Natural killer cell (primary cell): ENCODE measurements at regions not wholly inside any gene's neighbourhood (a gene's known extent, or its start where the extent isn't known, plus 50 kb on each side); places are given as distances from the start of the nearest gene placed in this dataset.

Source experiments
- ATAC-seq, 3 donors: fragments of 150-1000 bp in 2 of 3; fragments of 200-7000 bp in 1 of 3; cut with Tn5 transposase; 1 replicate in 1 of 3; 2 replicates in 2 of 3; pipeline ENCODE4 v1.10.0; 2021; ENCODE audit warnings: mild to moderate bottlenecking in 2 of 3, moderate library complexity in 2 of 3
- DNase-seq, 2 donors: peaks; one replicate each; pipeline versions ENCODE4 v3.0.0 to v3.0.0-alpha.2; 2013 to 2021; ENCODE audit warnings: mixed read lengths in 1 of 2
- H3K27ac ChIP-seq: one replicate; pipeline ENCODE4 v1.5.1; 2013; ENCODE audit warnings: mild to moderate bottlenecking, low read length
- H3K27me3 ChIP-seq: one replicate; pipeline ENCODE4 v1.6.1; 2013; ENCODE audit warnings: low read length; ENCODE audit not compliant: control insufficient read depth, insufficient read depth
- H3K36me3 ChIP-seq: one replicate; pipeline ENCODE4 v1.6.1; 2013; ENCODE audit warnings: low read length; ENCODE audit not compliant: control insufficient read depth, insufficient read depth
- H3K4me1 ChIP-seq: one replicate; pipeline ENCODE4 v1.6.1; 2013; ENCODE audit warnings: low read length; ENCODE audit not compliant: control insufficient read depth, insufficient read depth
- H3K4me3 ChIP-seq: one replicate; pipeline ENCODE4 v1.5.1; 2013; ENCODE audit warnings: low read length
- H3K9me3 ChIP-seq: one replicate; pipeline ENCODE4 v1.6.1; 2013; ENCODE audit warnings: low read length; ENCODE audit not compliant: control insufficient read depth, insufficient read depth
- H3K27ac Mint-ChIP-seq, 2 donors: one replicate each; pipeline ENCODE4 v1.8.0; 2022; ENCODE audit warnings: mild to moderate bottlenecking in 2 of 2, mixed read lengths in 2 of 2, moderate library complexity in 1 of 2
- H3K27me3 Mint-ChIP-seq, 2 donors: one replicate each; pipeline ENCODE4 v1.8.0; 2022; ENCODE audit warnings: low read depth in 2 of 2, mixed read lengths in 2 of 2
- H3K36me3 Mint-ChIP-seq: one replicate; pipeline ENCODE4 v1.8.0; 2022; ENCODE audit warnings: mixed read lengths
- H3K4me1 Mint-ChIP-seq, 2 donors: one replicate each; pipeline ENCODE4 v1.8.0; 2022; ENCODE audit warnings: mixed read lengths in 2 of 2
- H3K4me3 Mint-ChIP-seq: one replicate; pipeline ENCODE4 v1.8.0; 2022; ENCODE audit warnings: mild to moderate bottlenecking, moderate library complexity, mixed read lengths
- H3K9me3 Mint-ChIP-seq, 2 donors: one replicate each; pipeline ENCODE4 v1.8.0; 2022; ENCODE audit warnings: mixed read lengths in 2 of 2
- WGBS: methylation state at CpG from one replicate; pipeline ENCODE4 v1.1.7; 2013; ENCODE audit warnings: missing lambda C conversion rate; ENCODE audit not compliant: insufficient coverage; 5-methylcytosine and 5-hydroxymethylcytosine counted together
- intact Hi-C: fragments of 100-400 bp; cut with micrococcal nuclease; formaldehyde crosslinking; loops from one replicate; pipeline ENCODE4 v1.14.2; 2022
- TF ChIP-seq, protein P1 (sequence below): fragments of 200-600 bp; IDR thresholded peaks from one replicate; pipeline ENCODE4 v1.8.0; 2022; ENCODE audit warnings: antibody characterized with exemption

DNA sequence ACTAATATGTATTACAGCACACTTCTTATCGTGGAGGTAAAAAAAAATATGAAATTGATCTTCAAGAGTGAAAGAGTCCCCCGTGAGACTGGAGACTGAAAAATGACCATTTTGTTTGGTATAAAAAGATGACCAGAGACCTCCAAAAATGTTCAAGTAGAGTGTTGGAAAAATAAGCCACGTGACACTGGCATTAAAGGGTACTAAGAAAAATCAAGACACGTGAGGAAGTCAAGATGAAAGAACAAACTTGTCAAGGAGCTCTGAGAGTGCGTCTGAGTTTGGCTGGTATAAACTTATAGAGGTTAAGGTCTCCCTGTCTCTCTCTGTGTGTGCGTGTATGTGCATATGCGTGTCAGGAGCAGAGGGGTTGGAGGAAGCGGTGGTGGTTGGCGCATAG is 362.7 kb upstream of the COBL start:
- WGBS: 82% methylated on average over 9 of the region's 9 CpGs

DNA sequence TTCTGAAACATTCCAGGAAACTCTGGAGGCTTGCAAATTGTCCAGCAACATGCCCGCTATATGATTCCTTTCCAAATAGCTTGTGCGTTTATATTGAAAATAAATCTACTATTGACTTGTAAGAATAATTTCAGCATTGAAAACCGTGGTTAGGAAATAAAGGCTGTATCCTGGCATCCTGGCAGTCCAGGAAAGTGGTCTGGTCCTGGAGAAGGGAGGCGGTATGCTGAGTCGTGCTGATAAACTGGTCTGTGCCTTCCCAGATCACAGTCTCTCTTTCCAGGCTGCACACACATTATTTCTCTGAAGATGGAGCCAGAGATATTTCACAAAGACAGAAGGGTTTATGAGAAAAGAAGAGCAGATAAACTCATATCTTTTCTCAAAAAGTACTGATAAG is 350.1 kb upstream of the COBL start:
- ATAC-seq (no peak), DNase-seq (no peak)
- no peaks in the 10 kb centered on the region for H3K4me1 Mint-ChIP-seq
- Histone ChIP-seq H3K27me3 (no peaks in the 10 kb centered on the region), H3K9me3 (no peaks in the 10 kb centered on the region), H3K4me3 (no peak overlapping the region), H3K4me1 (no peaks in the 10 kb centered on the region), H3K27ac (no peak overlapping the region), H3K36me3 (no peaks in the 10 kb centered on the region)
- H3K9me3 Mint-ChIP-seq: peaks cover 15 to 17% of the 10 kb centered on the region in 2 donors
- intact Hi-C loops: no loop called here
- TF ChIP-seq, protein P1, sequence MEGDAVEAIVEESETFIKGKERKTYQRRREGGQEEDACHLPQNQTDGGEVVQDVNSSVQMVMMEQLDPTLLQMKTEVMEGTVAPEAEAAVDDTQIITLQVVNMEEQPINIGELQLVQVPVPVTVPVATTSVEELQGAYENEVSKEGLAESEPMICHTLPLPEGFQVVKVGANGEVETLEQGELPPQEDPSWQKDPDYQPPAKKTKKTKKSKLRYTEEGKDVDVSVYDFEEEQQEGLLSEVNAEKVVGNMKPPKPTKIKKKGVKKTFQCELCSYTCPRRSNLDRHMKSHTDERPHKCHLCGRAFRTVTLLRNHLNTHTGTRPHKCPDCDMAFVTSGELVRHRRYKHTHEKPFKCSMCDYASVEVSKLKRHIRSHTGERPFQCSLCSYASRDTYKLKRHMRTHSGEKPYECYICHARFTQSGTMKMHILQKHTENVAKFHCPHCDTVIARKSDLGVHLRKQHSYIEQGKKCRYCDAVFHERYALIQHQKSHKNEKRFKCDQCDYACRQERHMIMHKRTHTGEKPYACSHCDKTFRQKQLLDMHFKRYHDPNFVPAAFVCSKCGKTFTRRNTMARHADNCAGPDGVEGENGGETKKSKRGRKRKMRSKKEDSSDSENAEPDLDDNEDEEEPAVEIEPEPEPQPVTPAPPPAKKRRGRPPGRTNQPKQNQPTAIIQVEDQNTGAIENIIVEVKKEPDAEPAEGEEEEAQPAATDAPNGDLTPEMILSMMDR: no peak
- no peaks in the 10 kb centered on the region for H3K27me3 Mint-ChIP-seq
- no peak overlapping the region for H3K27ac Mint-ChIP-seq
- H3K4me3 Mint-ChIP-seq: no peak overlapping the region
- no peaks in the 10 kb centered on the region for H3K36me3 Mint-ChIP-seq
- 46% methylated on average over 4 of the region's 5 CpGs for WGBS

More for the DNA sequence above, 362.7 kb upstream of the COBL start:
- Mint-ChIP-seq H3K4me1 (no peaks in the 10 kb centered on the region), H3K36me3 (peaks cover 25% of the 10 kb centered on the region), H3K9me3 (peaks cover 25 to 29% of the 10 kb centered on the region in 2 donors), H3K27me3 (no peaks in the 10 kb centered on the region), H3K4me3 (no peak overlapping the region), H3K27ac (no peak overlapping the region)
- peaks cover 4% of the 10 kb centered on the region for H3K9me3 ChIP-seq
- H3K4me1 ChIP-seq: no peaks in the 10 kb centered on the region
- DNase-seq: no peak
- no peak overlapping the region for H3K27ac ChIP-seq
- TF ChIP-seq, protein P1: no peak
- intact Hi-C loops: no loop called here
- ATAC-seq: no peak
- H3K36me3 ChIP-seq: no peaks in the 10 kb centered on the region
- H3K27me3 ChIP-seq: no peaks in the 10 kb centered on the region
- no peak overlapping the region for H3K4me3 ChIP-seq

DNA sequence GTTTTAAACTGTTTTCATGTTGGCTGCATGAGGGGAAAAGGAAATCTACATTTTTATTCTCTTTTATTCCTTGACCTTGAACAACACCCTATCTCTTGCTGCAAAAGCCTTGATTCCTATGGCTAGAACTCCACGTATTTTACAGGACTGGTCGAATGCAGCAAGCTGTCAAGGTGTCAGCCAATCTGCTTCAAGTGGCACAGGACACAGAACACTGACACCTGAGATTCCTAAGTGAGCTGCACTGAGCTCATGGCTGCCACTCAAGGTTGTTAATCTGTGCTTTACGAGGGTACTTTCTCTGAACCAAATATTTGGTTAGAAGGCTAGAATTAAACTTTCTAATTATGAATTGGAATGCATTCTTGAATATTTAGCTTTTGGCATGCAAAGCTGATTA is 349.7 kb upstream of the COBL start:
- Mint-ChIP-seq H3K36me3 (no peaks in the 10 kb centered on the region), H3K9me3 (peaks cover 12% of the 10 kb centered on the region in 2 donors), H3K27ac (no peak overlapping the region), H3K4me3 (no peak overlapping the region), H3K27me3 (no peaks in the 10 kb centered on the region), H3K4me1 (no peaks in the 10 kb centered on the region)
- DNase-seq: no peak
- Histone ChIP-seq H3K9me3 (no peaks in the 10 kb centered on the region), H3K27ac (no peak overlapping the region), H3K27me3 (no peaks in the 10 kb centered on the region), H3K36me3 (no peaks in the 10 kb centered on the region), H3K4me3 (no peak overlapping the region), H3K4me1 (no peaks in the 10 kb centered on the region)
- TF ChIP-seq, protein P1: no peak
- no peak for ATAC-seq
- intact Hi-C loops: no loop called here
- WGBS: 35% methylated on average over 3 of the region's 3 CpGs

DNA sequence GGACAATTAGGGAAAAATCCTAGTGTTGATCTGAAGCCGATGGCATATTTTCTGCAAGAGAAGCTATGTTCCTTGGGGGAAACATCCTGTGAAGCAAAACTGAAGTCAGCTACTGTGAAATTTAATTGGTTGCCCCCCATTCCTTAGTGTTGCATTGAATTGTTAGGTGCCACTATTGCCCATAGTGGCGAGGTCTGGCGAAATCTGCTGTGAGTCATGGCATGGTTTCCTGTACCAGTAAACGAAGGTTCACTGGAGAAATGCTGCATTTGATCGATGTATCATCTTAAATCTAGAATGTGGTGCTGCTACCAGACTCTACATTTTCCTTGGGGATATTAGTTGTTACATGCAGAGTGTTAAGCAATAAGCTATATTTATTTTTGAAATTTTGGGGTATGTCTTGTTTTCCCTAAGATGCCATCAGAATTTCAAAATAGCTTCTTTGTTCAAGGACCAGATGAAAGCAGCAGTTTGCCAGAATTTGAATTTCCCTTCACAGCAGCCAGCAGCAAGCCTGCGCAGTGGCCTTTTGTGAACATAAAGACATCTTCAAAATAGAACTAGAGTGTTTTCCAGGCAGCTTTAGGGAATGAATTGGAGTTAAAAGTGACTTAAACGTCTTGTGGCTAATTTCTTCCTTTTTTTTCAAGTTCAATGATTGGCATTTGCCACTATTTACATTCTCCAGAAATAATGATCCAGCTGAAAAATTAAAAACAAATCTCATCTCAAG is 348.6 kb upstream of the COBL start:
- no peak overlapping the region for H3K27ac ChIP-seq
- no peak overlapping the region for H3K4me3 ChIP-seq
- H3K4me3 Mint-ChIP-seq: no peak overlapping the region
- DNase-seq (no peak), ATAC-seq (no peak)
- H3K36me3 Mint-ChIP-seq: no peaks in the 10 kb centered on the region
- TF ChIP-seq, protein P1: no peak
- no peaks in the 10 kb centered on the region for H3K4me1 ChIP-seq
- intact Hi-C loops: no loop called here
- peaks cover 9 to 16% of the 10 kb centered on the region in 2 donors for H3K9me3 Mint-ChIP-seq
- no peaks in the 10 kb centered on the region for H3K27me3 Mint-ChIP-seq
- no peaks in the 10 kb centered on the region for H3K27me3 ChIP-seq
- H3K27ac Mint-ChIP-seq: no peak overlapping the region
- H3K36me3 ChIP-seq: no peaks in the 10 kb centered on the region
- H3K9me3 ChIP-seq: no peaks in the 10 kb centered on the region
- no peaks in the 10 kb centered on the region for H3K4me1 Mint-ChIP-seq
- 74% methylated on average over 7 of the region's 7 CpGs for WGBS
